Keratinocyte (primary cell): ENCODE measurements at regions not wholly inside any gene's neighbourhood (a gene's known extent, or its start where the extent isn't known, plus 50 kb on each side); places are given as distances from the start of the nearest gene placed in this dataset.

ENCODE experiments used
- EZH2 ChIP-seq: IDR thresholded peaks from one replicate; pipeline ENCODE4 v1.6.1; 2012; ENCODE audit warnings: inconsistent platforms, mild to moderate bottlenecking, low read length, moderate library complexity
- TF ChIP-seq, protein P1 (sequence below), 3 experiments: IDR thresholded peaks in 1 of 3; conservative IDR thresholded peaks in 1 of 3; optimal IDR thresholded peaks in 1 of 3; 2 replicates in 2 of 3; 3 replicates in 1 of 3; pipeline versions ENCODE3 to v1.5.1; 2011; ENCODE audit warnings: low read length in 3 of 3, mild to moderate bottlenecking in 3 of 3, moderate library complexity in 2 of 3, control low read depth in 1 of 3, inconsistent platforms in 1 of 3; ENCODE audit not compliant: insufficient read depth in 2 of 3; ENCODE audit errors: extremely low read depth in 1 of 3

DNA sequence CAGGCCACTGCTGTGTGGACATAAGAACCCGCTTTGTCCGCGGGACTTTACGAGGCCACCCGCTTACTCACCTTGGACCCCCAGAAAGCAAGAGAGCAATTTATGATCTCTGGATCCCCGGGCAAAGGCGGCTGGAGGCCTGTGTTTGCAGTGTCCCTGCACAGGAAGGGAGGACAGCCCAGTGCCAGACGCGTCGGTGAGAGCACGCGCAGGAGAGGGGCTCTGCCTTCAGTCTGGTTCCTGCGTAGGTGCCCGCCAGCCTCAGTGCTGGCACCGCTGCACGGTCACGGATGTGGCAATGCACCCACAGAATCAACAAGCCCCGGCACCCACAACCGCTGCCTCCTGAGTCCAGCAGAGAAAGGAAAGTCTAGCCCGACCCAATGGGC lies 248.4 kb downstream of the C16orf95 start:
- TF ChIP-seq, protein P1, sequence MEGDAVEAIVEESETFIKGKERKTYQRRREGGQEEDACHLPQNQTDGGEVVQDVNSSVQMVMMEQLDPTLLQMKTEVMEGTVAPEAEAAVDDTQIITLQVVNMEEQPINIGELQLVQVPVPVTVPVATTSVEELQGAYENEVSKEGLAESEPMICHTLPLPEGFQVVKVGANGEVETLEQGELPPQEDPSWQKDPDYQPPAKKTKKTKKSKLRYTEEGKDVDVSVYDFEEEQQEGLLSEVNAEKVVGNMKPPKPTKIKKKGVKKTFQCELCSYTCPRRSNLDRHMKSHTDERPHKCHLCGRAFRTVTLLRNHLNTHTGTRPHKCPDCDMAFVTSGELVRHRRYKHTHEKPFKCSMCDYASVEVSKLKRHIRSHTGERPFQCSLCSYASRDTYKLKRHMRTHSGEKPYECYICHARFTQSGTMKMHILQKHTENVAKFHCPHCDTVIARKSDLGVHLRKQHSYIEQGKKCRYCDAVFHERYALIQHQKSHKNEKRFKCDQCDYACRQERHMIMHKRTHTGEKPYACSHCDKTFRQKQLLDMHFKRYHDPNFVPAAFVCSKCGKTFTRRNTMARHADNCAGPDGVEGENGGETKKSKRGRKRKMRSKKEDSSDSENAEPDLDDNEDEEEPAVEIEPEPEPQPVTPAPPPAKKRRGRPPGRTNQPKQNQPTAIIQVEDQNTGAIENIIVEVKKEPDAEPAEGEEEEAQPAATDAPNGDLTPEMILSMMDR (optimal IDR thresholded peaks at IDR 0.05 in 1 of 3, IDR thresholded peaks at IDR 0.05 in 1 of 3, conservative IDR thresholded peaks at IDR 0.05 in 1 of 3; ENCODE audit: extremely low read depth in 1 of 3, insufficient read depth in 2 of 3, low read length in 3 of 3), result no peak
- TF ChIP-seq EZH2, result no peak
